ENCODE measurements at regions not wholly inside any gene's neighbourhood (a gene's known extent, or its start where the extent isn't known, plus 50 kb on each side); places are given as distances from the start of the nearest gene placed in this dataset.

DNA sequence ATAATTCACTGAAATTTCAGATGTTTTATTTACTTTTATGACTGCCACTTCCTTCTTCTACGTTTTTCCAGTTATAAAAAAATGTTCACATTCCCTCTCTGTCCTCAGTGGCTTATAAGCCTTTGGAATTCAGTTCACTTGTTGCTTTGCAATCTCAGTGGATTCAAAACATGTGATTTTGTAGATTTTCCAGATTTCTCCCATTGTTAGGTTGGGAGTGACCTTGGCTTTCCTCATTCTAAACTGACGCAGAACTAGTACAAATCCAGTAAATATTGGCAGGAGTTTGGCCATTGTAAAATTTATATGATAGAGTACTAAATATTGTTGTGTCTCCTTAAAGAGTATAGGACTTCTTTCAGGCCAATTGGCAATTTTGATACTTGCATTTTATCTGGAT is 812.3 kb upstream of the ROBO1 start:
- no peak for DNase-seq

- DNase-seq = no peak
Observed at GRCh38 chr3:80564391-80564790, 796.6 kb upstream of the ROBO1 start.

DNA sequence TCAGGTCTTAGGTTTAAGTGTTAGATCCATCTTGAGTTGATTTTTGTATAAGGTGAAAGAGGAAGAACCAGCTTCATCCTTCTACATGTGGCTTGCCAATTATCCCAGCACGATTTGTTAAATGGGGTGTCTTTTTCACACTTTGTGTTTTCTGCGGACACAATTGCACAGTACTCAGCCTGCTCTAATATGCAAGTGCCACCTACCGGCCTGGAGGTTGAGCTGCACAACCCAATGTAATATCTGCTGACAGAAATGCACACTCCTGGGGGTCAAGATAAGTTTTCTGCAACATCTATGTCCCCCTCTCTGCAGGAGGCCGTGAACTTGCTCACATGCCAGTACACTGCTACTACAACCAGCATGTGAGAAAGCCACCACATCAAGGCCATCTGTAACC is 791.9 kb upstream of the ROBO1 start:
- DNase-seq = no peak

- DNase-seq = no peak
Observed at GRCh38 chr3:80556763-80557162, 789.0 kb upstream of the ROBO1 start.

DNA sequence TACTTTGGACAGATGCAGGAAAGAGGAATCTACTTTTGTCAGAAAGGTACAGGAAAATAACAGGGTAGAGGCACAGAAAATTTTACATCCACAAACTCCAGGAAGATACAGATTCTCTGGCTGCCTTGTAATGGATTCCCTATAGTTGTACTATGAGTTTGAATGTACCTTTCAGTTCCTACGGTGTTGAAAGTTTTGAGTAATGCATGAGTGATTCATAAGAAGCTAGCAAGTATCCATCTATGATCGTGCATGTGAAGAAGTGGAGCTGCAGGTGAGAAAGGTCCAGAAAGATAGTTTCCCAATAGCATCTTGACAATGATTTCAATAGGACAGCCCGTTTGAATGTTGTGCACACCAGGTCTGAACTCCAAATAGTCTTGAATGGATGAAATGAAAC is 786.5 kb upstream of the ROBO1 start:
- no peak for DNase-seq

GRCh38 chr3:80553211-80553610 is 785.4 kb upstream of the ROBO1 start:
- DNase-seq = no peak

DNA sequence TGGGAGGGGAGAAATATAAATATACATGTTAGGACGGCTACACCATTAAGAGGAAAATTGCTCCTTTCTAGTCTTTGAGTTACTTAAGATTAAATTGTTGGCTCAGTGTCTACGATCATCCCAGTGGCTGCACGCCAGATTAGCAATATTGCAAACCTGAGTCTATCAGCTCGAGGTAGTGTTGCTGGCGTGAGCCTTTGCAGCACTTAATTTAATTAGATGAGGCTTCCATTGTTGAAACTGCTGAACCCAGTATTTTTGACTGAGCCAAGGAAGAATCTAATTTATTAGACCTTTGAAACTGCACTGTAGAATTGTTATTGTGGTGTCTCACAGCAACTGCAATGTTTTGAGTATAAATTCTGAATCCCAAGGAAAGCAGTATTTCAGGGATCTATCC is 782.4 kb upstream of the ROBO1 start:
- DNase-seq = no peak

DNA sequence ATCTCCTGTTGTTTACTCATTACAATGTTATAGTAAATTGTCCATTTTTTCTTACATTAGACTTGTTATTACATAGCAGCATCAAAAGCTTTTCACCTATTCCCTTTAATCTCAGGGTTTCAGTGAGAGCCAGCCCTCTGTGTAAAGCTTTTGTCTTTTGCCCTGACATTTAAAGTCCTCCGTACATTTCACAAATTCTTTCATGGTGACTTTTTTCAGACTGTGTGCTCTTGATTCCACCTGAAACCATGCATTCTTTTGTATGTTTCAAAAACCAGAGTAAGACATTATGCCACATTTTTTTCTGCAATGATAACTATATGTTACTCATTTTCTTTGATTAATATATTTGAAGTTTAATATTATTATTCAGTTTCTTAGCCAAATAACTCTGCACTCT is 781.4 kb upstream of the ROBO1 start:
- no peak for DNase-seq

GRCh38 chr3:80543154-80543553 is 775.4 kb upstream of the ROBO1 start:
- DNase-seq = no peak

GRCh38 chr3:80542456-80542855 is 774.7 kb upstream of the ROBO1 start:
- no peak for DNase-seq

- DNase-seq = no peak
Observed at GRCh38 chr3:80537680-80538079, 769.9 kb upstream of the ROBO1 start.

DNA sequence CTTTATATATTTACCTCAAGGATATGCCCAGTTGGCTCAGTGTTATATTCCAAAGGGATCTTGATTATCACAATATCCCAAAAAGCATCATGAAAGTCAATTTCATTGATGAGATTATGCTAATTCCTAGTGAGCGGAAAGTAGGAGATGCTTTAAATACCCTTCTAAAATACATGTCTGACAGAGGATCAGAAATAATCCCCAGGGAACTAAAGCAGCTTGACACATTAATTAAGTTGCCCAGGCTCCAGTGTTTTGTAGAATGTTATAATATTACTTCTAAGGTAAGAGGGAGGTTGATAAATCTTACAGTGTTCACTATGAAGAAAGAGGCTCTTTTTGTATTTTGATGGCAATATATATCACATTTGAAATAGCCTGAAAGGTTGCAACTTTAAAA is 767.5 kb upstream of the ROBO1 start:
- DNase-seq = no peak

DNA sequence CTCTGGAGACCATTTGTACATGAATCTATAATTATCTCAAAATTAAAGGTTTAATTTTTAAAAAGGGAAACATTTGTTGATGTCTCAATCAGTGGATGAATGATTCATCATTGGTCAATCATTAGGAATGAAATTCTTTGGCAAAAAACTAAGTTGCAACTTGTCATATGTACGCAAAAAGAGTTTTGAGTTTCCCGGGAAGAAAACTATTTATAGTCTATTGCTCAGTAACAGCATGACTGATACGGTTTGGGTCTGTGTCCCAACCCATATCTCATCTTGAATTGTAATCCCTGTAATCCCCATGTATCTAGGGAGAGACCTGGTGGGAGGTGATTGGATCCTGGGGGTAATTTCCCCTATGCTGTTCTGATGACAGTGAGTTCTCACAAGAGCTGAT is 765.8 kb upstream of the ROBO1 start:
- DNase-seq = no peak

DNA sequence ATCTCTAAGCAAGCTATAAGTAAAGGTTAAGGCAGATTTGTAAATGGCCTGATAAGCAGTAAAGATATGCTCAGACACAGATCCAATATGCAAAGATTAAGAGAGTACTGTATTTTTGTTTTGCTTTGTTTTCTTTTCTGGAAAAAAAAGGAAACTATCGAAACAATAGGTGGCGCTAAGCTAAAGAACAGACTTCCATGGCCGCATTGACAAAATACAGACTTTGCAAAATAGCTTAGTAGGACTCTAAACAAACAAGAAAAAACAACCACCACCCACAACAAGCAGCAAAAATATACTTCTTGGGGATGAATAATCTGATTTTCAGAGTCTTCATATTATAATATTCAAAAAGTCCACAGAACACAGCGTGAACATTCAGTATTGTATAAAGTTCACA is 758.4 kb upstream of the ROBO1 start:
- no peak for DNase-seq

DNA sequence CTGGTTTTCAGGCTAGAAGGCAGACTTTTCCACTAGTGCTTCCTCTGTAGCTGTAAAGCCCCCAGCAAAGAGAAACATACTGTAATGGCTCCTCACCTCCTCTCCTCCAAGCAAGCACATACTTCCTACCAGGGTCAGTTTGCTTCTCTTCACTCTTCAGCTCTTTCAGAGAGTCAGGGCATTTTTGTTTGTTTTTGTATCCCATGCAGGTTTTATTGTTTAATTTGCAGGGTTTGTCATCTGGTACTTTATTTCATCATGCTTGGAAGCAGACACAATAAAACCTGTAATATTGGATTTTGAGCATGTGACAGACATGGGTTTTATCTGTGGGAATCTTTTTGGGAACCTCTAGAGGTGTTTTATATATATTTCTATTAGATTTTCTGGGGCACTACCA is 753.3 kb upstream of the ROBO1 start:
- no peak for DNase-seq

- no peak for DNase-seq
Observed at GRCh38 chr3:80519436-80519835, 751.6 kb upstream of the ROBO1 start.

GRCh38 chr3:80496452-80496851 is 728.7 kb upstream of the ROBO1 start:
- no peak for DNase-seq

DNA sequence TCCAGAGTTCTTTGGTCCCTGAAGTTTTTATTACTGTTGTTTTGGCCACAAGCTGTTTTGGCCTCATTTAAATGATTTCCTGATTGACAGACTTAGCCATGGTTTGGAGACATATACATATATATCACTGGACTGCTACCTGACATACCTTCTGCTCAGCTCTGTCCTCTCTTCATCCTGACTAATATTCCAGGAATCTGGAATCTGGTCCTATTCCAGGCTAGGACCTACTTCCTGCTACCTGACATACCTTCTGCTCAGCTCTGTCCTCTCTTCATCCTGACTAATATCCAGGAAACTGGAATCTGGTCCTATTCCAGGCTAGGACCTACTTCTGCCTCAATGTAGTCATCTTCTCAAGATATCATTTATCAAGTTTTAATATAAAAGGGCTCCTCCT is 724.4 kb upstream of the ROBO1 start:
- no peak for DNase-seq

GRCh38 chr3:80472961-80473360 is 705.2 kb upstream of the ROBO1 start:
- no peak for DNase-seq

GRCh38 chr3:80472459-80472858 is 704.7 kb upstream of the ROBO1 start:
- no peak for DNase-seq

GRCh38 chr3:80470433-80470832 is 702.6 kb upstream of the ROBO1 start:
- DNase-seq = no peak

DNA sequence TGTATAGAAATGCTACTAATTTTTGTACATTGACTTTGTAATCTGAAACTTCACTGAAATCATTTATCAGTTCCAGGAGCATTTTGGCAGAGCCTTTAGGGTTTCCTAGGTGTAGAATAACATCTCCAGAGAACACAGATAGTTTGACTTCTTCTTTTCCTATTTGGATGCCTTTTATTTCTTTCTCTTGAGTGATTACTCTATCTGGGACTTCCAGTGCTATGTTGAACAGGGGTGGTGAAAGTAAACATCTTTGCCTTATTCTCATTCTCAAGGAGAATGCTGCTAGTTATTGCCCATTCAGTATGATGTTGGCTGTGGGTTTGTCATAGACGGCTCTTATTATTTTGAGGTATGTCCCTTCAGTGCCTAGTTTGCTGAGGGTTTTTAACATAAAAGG is 697.9 kb upstream of the ROBO1 start:
- no peak for DNase-seq

GRCh38 chr3:80451393-80451792 is 683.6 kb upstream of the ROBO1 start:
- DNase-seq = no peak

- no peak for DNase-seq
Observed at GRCh38 chr3:80445641-80446040, 677.8 kb upstream of the ROBO1 start.

DNA sequence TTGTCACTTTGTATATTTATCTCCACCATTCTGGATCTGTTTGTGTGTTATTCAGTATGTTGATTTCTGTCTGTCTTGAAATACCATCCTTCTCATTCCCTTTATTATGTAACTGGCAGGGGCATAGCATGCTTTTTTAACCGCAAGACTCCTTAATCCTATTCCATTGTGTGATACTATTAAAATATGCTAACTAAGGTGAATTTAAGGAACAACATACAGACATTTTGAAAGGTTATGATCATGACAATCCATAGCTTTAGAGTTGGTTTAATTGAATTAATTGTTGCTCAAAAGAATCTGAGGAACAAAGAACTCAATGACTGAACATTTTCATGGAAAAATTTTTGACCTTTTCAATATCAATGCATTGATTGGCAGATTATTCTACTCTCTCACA is 677.3 kb upstream of the ROBO1 start:
- no peak for DNase-seq

GRCh38 chr3:80439490-80439889 is 671.7 kb upstream of the ROBO1 start:
- DNase-seq = peak; percentile 87

All from NCI-H187 treated with DMSO at 0.1 percent for 48 hours (cell line).